Right renal cortex interstitium (tissue), 3 donors: ENCODE measurements at regions not wholly inside any gene's neighbourhood (a gene's known extent, or its start where the extent isn't known, plus 50 kb on each side); places are given as distances from the start of the nearest gene placed in this dataset.

Source experiments
- DNase-seq, 3 donors: peaks; one replicate each; pipeline ENCODE4 v3.0.0-alpha.2; 2013; ENCODE audit warnings: low read depth in 3 of 3, low spot score in 2 of 3

DNA sequence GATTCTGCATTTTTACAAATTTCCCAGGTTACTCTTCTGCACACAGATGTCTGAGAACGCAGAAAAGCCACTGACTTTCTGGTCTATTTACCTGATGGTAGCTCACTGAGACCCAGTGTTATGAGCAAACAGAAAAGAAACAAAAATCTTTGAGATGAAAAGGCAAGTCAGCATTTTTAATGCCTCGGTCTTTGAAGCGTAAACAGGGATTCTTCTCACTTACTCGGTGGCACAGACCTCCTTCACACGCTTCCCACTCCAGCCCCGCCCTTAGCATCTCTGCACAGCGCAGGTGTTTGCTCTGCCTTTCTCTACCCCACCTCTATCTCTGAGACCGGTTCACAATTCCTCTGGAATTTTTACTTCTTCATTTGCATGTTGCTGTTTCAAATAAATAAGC lies 195.0 kb upstream of the IRX1 start:
- no peak for DNase-seq

DNA sequence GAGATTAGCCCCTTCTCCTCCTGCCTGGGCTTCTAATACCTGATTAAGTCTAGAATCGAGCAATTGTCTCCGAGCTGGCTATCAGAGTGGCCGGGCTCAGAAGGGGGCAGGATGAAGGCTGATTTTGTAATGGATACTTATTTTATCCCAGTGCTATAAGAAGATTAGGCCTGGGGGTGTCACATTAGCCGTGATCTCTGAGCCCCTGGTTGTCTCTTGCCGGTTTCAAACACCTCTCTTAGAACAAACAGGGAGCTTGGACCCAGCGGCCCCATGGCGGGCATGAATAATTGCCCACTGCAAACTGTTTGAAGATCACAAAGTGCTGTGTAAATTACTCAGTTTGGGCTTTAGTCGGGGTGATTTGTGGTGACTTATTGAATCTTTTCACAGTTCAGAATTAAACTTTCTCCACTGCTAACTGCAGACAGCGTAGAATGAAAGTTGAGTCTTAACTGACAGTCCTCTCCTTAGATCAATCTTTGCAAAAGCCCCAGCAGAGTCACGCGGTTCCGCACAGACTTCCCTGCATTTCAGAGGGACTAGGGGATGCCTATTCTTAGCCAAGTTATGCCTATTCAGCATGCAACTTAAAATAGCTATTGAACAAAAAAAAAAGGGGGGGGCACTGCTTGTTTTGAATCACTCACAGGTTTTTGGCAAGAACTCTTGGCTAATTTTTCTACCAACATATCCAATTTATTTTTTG lies 200.6 kb upstream of the IRX1 start:
- DNase-seq: no peak

DNA sequence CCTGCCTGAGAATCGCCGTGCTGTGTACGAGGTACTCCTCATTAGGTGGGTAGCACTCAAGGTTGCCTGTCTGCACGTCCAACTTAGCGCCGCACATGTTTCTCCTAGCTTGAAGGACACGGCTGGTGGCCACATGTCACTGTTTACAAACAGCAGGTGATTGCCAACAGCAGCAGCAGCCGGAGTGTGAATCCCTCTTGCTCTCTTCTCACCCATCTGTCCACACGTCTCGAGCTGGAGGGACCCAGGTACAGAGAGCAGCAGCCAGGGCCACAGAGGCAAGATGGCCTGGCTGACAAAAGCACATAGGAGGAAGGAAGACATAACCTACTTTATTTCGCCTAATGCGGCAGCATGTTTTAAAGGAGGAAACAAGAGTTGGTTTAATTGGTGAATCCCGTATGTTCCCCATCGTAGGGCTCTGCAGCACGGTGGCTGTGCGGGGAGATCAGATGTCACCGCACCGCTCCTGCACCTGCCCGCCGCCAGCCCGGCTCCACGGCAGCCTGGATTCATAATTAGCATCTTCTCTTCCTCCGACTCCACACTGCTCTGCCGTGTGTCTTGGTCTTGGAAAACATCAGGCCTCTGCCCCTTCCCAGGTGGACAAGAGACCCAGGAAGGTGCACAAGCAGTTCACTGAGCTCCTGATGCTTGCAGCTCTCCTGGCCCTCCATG lies 201.6 kb upstream of the IRX1 start:
- DNase-seq: no peak

DNA sequence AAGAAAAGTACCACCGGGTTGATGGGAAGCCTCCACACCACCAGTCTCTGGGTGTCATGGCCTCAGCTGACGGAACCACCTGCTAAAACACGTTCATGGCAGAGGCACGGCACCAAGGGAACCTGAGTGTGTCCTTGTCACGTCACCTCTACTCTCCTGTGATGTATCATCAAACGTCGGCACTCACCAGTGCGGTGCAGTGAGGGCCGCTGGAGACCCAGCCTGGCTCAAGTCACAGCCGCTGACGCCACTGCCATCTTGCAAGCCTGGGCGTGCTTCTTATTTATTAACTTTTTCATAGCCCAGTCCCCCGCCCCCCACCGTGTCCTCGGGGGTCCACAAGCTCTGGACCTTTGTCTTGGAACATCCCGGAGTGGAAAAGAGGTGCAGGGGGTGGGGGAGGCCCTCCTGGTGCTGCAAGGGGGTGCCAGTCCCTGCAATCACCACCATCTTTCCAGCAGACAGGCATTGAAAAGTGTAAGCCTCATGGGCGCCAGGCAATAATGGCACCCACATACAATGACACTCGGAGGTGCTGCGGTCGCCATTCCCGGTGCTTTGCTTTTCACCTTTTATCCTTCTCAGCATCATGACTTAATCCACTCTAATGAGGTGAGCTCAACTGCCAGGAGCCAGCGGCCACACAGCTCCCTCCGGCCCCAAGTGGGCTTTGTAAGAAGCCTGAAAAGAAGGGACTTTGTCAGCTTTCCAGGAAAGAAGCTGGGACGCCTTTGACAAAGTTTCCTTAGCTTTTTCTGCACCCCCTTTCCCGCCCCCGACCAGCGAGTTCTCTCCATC lies 202.3 kb upstream of the IRX1 start:
- no peak for DNase-seq

DNA sequence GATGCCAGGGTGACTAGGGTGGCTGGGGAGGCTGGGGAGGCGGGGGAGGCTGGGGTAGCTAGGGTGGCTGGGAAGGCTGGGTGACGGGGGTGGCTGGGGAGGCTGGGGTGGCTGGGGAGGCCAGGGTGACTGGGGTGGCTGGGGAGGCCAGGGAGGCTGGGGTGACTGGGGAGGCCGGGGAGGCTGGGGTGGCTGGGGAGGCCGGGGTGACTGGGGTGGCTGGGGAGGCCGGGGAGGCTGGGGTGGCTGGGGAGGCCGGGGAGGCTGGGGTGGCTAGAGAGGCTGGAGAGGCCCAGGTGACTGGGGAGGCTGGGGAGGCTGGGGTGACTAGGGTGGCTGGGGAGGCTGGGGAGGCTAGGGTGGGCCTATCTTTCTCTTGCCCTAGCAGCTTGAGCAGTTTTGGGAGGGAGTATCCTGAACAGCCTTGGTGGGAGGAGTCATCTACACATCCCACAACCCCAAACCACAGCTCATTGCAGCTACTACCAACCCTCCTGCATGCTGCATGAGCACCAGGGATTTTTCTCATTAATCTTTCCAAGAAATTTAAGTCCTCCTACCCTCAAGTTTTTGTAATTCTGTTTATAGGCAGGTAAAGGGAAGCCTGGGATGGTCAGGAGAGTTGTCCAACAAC lies 203.2 kb upstream of the IRX1 start:
- no peak for DNase-seq

DNA sequence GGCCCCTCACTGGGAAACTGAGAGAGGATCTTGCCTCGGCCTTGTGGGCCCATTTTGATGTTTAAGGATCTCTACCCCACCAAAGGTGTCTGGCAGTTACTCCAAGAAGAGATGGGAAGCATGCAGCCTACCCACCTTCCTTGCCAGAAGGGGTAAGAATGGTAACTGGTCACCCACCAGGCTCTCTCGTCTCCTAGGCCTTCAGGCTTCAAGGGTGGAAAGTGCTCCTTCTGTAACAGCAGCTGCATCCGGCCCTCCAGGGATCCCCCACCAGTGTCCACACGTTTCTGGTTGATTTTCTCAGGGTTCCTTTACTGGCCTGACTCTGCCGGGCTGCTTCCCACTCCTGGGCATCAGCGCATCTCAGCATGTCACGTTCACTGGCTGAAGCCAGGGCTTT lies 204.4 kb upstream of the IRX1 start:
- no peak for DNase-seq

DNA sequence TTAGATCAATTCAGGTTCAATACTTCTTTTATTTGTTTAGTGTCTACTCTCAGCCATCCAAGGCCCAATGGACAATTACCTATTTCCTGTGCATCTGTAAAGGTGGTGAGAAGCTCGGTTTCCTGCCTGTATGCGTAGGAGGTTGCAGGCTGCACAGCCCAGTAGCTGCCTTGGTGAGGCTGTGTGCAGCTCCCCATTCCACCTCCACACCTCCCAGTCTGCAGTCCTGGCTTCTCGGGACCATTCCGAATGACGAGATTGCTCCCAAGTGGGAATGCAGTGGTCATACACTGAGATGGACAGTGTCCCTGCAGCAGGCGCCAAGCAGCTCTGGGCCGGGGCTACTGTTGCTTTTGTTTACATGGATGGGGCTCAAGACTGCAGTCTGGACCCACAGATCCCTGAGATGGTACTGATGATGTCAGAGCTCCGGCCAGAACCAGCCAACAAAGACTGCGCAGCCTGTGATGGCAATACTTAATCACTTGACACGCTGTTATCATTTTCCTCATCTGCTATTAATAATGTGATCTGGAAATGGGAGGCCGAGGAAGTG lies 206.1 kb upstream of the IRX1 start:
- DNase-seq: no peak

DNA sequence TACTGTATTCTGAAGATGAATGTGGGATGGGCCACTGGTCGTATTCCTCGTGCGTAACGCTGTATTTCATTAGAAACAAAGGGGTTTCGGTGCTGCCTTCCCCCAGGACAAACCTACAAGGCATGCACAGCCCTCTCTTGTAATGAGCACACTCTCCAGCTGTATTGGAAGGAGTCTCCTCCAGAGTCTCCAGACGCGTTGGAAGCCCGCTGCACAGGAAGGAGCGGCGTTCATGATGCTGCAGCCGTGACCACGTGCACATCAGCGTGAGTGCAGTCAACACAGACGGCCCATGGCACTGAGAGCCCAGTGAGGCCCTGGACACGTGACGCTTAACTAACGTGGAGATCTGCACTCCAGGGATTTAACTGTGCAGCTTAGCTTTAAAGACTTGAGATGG lies 209.0 kb upstream of the IRX1 start:
- DNase-seq: no peak

DNA sequence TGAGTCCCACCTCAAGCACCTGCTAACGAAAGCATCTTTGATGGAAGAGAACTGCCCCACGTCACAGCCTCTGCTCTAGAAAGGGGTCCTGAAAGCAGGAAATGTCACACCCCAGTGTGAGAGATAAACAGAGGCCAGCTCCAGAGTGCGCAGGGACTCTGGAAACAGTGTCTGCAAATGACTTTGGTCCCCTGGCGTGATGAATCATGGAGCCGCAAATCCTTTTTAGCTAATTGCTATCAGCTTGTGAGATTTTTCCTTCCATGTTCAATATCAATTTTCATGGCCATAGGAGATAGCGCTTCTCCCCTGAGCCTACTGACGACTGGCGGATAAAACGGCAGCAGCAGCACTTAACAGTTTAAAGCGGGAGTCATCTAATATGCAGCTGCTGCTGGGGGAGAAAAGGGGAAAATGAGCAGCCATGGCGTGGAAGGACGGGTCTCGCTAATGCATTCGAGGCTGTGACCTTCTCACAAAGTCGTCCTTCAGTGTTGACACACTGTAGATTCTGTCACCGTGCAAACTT lies 209.6 kb upstream of the IRX1 start:
- no peak for DNase-seq

DNA sequence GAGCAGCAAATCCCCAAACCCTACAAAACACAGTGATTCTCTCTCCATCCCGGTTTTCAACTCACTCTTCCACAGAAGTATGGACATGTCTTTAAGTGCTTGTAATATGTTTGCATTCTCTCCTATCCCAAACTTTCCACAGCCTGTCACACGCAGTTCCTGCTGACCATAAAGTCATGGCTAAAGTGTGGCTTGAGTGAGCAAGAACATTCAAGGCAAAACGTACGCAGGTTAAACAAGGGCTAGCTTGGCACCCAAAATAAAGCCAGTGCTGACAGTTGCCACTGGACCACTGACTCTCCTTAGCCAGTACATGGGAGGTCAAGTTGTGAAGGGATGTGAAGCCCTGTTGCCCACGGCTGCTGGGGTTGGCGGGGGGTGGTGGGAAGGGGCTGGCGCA lies 211.1 kb upstream of the IRX1 start:
- DNase-seq: no peak

DNA sequence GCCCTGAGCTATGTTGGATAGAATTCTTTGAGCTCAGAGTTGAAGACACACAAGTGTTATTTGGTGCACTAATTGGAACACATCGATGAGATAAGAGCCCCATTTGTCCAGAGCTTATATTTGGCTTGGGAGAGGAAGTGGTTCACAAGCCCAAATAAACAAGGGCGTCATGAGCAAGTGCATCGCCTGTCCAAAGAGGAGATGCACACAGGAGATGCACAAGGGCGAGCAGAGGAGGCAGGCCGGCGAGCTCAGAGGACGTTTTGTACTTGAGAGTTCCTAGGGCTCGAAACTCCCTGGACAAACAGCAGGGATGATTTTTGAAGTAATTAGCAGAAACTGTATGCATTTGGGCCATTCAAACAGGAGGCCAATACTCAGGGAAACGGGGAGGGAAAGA lies 212.8 kb upstream of the IRX1 start:
- no peak for DNase-seq

DNA sequence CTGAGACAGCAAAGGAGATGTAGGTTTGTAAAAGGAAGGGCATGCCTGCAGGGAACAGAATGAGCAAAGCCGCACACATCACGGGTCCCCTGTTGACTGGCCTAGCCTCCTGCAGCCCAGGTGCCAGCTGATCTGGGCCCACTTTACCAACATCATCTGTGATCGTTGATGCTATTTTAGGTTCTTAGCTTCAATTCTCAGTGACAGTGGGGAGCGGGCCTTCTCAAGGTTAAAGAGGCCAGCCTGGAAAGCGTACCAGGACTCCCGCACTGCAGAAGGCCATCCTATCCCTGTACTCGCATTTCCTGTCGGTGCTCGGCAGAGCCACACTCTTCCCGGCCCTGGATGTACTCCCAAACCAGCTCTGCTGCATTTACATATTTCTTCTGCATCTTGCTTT lies 213.5 kb upstream of the IRX1 start:
- DNase-seq: no peak

DNA sequence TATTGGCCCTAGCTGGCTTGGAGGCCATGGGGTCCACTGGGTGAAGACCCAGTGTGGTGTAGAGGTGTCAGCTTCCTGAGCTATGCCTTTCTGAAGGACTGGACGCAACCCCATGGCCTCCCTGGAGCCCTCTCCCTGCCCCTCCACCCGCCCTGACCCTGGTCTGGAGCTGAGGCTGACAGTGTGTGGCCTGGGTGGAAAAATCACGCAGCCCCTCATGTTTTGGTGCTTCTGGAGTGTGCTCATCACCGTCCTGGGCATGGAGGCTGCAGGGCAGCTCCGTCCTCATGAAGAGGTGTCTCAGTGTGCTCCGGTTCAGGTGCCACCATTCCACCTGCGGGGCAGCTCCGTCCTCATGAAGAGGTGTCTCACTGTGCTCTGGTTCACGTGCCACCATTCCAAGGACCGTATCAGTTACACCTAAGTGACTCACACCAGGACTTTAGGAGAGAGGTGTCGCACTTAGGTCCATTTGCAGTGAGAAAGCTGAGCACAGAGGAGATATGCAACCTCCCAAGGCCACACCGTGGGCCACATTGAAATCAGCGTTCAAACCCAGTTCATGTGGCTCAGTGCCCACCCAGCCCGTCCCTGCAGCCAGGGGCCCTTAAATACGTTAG lies 214.3 kb upstream of the IRX1 start:
- DNase-seq: no peak

DNA sequence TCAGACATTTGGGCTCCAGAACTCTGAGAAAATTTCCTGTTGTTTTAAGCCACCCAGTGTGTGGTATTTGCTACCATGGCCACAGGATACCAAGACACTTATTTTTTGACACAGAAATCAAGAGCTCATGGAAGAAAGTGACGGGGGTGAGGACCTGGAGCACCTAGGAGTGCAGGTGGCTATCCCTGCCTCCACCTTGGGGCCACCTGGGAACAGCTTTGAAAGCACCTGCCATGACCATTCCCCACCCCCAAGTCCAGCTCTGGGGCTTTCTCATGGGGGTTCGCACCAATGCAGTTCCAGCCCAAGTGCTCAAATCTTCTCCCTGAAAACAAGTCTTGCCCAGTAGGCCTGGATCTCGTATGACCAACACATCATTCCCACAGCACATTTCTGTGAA lies 214.9 kb upstream of the IRX1 start:
- DNase-seq: no peak

DNA sequence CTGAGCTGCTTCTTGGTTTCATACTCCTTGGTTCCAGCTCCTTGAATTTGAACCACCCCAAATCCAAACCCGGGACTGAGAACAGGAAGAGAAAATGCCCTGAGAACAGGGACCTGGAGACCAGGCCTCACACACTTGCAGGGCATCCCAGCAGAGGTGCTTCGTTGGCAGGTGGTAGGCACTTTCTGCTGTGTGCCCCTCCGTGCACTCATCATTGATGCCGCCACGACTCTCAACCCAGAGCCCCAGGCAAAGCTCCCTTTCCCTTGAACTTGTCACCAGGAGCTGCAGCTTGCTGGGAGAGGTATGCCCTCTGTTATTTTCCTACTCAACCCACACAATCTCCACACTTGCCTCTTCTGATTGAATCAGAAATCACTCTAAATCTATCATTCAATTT lies 217.8 kb upstream of the IRX1 start:
- no peak for DNase-seq

DNA sequence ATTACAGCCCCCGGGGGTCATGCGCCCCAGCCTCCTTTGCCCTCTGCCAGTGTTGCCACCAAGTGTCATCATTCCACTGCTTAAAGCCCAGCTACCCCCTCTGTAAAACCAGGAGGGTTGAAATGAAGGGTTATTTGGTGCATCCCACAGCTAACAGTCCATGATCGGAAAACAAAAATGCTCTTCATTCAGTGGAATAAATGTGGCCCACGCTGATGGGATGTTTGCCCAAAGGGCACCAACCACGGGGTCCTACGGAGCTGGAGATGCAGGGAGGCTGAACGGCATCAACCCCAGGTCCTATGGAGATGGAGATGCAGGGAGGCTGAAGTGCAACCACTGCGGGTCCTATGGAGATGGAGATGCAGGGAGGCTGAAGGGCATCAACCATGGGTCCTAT lies 218.5 kb upstream of the IRX1 start:
- DNase-seq: no peak

DNA sequence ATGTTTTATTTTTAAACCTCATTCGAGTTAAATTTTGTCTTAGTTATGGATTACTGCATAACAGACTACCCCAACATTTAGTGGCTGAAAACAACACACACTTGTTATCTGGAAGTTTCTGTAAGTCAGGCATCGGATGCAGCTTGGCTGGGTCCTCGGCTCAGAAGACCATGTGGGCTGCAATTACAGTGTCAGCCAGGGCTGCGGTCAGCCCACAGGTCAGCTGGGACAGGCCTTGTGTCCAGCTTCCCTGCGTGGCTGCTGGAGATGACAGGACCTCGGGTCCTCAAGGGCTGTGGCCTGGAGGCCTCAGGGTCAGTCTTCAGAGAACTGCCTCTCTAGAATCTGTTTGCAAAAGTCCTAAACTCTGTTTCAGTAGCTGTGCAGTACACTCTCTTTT lies 219.0 kb upstream of the IRX1 start:
- DNase-seq: no peak

DNA sequence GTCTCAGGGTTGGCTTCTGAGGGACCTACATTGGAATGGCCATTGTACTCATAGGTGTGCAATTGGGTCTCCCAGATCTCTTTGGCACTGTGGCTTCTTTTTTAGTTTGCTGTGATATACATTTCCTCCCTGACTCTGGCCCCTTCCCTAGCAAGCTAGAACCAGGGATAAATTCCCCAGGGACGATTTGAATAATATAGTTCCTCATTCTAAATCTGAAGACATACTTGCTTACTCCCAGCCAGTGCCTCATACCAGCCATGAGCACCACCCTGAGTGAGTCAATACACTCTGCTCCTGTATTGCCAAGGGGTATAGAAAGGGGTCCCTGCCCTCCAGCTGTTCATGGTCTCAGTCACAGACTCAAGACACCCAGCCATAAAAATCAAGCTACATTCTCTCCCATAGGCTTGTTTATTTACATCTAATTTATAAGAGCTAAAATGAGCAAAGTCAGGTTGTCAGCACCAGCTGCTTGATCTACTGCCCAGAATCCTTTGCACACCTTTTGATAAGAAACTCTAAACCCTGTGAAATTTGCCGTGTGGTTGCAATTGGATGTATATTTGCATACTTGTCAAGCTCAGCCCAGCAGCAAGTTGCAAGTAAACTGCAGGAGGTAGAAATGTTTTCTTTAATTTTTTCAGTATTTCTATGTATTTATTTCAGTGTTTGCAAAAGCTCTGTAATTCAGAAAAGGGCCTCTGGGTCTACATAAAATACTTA lies 219.9 kb upstream of the IRX1 start:
- no peak for DNase-seq

DNA sequence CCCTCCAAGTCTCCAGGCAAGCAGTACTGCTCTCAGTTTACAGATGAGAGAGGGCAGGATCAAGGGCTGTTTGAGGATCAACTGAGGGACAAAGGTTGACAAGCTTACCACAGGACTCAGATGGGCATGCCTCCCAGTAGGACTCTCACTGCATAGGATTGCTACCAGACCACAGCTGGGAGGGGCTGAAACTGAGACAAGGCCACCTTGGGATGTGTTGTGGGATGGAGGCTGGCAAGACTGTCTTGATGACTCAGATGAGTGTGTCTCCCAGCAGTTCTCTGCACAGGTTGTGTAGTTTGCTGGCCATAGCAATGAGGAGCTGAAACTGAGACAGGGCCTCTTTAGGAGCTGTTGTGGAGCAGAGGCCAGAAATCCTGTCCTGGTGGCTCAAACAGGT lies 222.2 kb upstream of the IRX1 start:
- no peak for DNase-seq

DNA sequence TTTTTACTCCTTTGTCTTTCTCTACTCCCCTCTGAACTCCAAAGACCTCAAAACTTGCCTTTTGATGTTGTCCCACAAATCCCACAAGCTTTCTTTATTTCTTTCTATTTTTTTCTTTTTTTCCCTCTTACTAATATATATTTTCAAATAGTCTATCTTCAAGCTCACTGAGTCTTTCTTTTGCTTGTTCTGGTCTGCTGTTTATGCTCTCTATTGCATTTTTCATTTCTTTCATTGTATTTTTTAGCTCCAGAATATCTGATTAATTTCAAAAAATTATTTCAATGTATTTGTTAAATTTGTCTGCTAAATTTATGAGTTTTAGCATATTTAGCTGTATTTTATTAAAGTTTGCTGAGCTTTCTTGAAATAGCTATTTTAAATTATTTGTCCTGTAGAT lies 223.3 kb upstream of the IRX1 start:
- no peak for DNase-seq
